Caco-2 (cell line): ENCODE measurements at regions not wholly inside any gene's neighbourhood (a gene's known extent, or its start where the extent isn't known, plus 50 kb on each side); places are given as distances from the start of the nearest gene placed in this dataset.

Experiments
- BruUV-seq: library from RNA; stranded (reverse); fragments of 400-500 nt; replicated peaks from 2 replicates; lab custom pipeline; 2021; lab: Mats Ljungman, UMichigan
- CTCF ChIA-PET: fragments of 300-600 bp; sonication (Branson Sonifier 250); formaldehyde crosslinking; loops from one replicate; lab custom pipeline; 2022; ENCODE audit warnings: antibody characterized with exemption; lab: Charles Lee
- POLR2A ChIA-PET: fragments of 300-600 bp; sonication (Branson Sonifier 250); formaldehyde crosslinking; loops from one replicate; lab custom pipeline; 2022; ENCODE audit warnings: antibody characterized with exemption; lab: Charles Lee
- DNase-seq, 2 experiments: peaks; one replicate each; pipeline versions ENCODE4 v3.0.0 to v3.0.0-alpha.2; 2020 to 2022
- H3K27me3 ChIP-seq: replicated peaks from 2 replicates; pipeline ENCODE4 v1.6.0; 2011; ENCODE audit warnings: low read length; ENCODE audit not compliant: control insufficient read depth, insufficient read depth
- H3K36me3 ChIP-seq: 2 replicates; pipeline ENCODE4 v1.5.1; 2011; ENCODE audit warnings: low read length; ENCODE audit not compliant: control insufficient read depth, insufficient read depth
- H3K4me1 ChIP-seq: fragments of 250-450 bp; sonication (Bioruptor Pico); 2 replicates; pipeline ENCODE4 v1.5.1; 2020; ENCODE audit warnings: mild to moderate bottlenecking
- H3K4me3 ChIP-seq: 2 replicates; pipeline ENCODE4 v1.5.1; 2011; ENCODE audit warnings: low read depth, mild to moderate bottlenecking, control low read depth, low read length
- H3K9me3 ChIP-seq: fragments of 250-450 bp; sonication (Bioruptor Pico); 2 replicates; pipeline ENCODE4 v1.5.1; 2020; ENCODE audit warnings: mild to moderate bottlenecking, moderate library complexity
- H3K27ac Mint-ChIP-seq: one replicate; pipeline ENCODE4 v1.8.0; 2022; ENCODE audit warnings: mixed read lengths; ENCODE audit not compliant: unreplicated experiment
- H3K27me3 Mint-ChIP-seq: one replicate; pipeline ENCODE4 v1.8.0; 2022; ENCODE audit warnings: mixed read lengths; ENCODE audit not compliant: insufficient read depth, unreplicated experiment
- H3K36me3 Mint-ChIP-seq: one replicate; pipeline ENCODE4 v1.8.0; 2022; ENCODE audit warnings: mild to moderate bottlenecking, mixed read lengths; ENCODE audit not compliant: insufficient read depth, unreplicated experiment
- H3K4me1 Mint-ChIP-seq: one replicate; pipeline ENCODE4 v1.8.0; 2022; ENCODE audit warnings: low read depth, mixed read lengths; ENCODE audit not compliant: unreplicated experiment
- H3K4me3 Mint-ChIP-seq: one replicate; pipeline ENCODE4 v1.8.0; 2022; ENCODE audit warnings: mild to moderate bottlenecking, moderate library complexity, mixed read lengths; ENCODE audit not compliant: unreplicated experiment
- H3K9me3 Mint-ChIP-seq: one replicate; pipeline ENCODE4 v1.8.0; 2022; ENCODE audit warnings: mixed read lengths; ENCODE audit not compliant: unreplicated experiment
- intact Hi-C: fragments of 100-400 bp; cut with micrococcal nuclease; formaldehyde crosslinking; loops from one replicate; pipeline ENCODE4 v1.10.0; 2022; ENCODE audit not compliant: unreplicated experiment
- TF ChIP-seq, protein P1 (sequence below), 2 experiments: fragments of 200-600 bp in 1 of 2; IDR thresholded peaks; 1 replicate in 1 of 2; 2 replicates in 1 of 2; pipeline versions ENCODE4 v1.5.1 to v1.8.0; 2011 to 2022; ENCODE audit warnings: antibody characterized with exemption in 1 of 2, control low read depth in 1 of 2, inconsistent platforms in 1 of 2, low read depth in 1 of 2, low read length in 1 of 2, mild to moderate bottlenecking in 1 of 2, moderate library complexity in 1 of 2; ENCODE audit not compliant: insufficient read depth in 1 of 2, severe bottlenecking in 1 of 2, unreplicated experiment in 1 of 2

DNA sequence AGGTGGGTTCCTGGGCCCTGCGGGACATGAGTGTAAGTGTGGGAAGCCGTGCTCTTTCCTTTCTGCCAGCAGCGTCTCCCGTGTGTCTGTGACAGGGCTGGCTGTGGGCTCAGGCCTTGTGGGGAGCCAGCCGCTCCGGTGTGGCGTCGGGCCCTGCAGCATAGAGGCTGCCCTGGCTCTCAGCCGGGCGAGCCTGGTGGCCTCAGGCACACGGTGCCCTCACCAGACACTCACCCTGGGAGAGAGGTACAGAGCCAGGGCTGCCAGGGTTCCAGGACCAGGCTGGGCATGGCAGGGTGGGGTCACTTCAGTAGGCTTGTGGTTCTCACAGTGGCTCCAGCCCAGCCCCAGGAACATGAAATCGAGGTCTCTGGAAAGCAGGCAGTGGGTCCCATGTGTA lies 324.8 kb downstream of the TEX29 start:
- H3K9me3 ChIP-seq, result no peaks in the 10 kb centered on the region
- CTCF ChIA-PET, result no interaction called here
- intact Hi-C loops, result no loop called here
- no peak overlapping the region for H3K4me3 ChIP-seq
- no peaks in the 10 kb centered on the region for H3K4me1 Mint-ChIP-seq
- H3K36me3 ChIP-seq, result no peaks in the 10 kb centered on the region
- H3K27me3 Mint-ChIP-seq, result peaks cover 32% of the 10 kb centered on the region
- no peak for DNase-seq
- no peaks in the 10 kb centered on the region; the same call in none of the 2 replicates for H3K27me3 ChIP-seq
- H3K27ac Mint-ChIP-seq, result no peak overlapping the region
- H3K4me3 Mint-ChIP-seq, result no peak overlapping the region
- H3K4me1 ChIP-seq, result no peaks in the 10 kb centered on the region
- TF ChIP-seq, protein P1, sequence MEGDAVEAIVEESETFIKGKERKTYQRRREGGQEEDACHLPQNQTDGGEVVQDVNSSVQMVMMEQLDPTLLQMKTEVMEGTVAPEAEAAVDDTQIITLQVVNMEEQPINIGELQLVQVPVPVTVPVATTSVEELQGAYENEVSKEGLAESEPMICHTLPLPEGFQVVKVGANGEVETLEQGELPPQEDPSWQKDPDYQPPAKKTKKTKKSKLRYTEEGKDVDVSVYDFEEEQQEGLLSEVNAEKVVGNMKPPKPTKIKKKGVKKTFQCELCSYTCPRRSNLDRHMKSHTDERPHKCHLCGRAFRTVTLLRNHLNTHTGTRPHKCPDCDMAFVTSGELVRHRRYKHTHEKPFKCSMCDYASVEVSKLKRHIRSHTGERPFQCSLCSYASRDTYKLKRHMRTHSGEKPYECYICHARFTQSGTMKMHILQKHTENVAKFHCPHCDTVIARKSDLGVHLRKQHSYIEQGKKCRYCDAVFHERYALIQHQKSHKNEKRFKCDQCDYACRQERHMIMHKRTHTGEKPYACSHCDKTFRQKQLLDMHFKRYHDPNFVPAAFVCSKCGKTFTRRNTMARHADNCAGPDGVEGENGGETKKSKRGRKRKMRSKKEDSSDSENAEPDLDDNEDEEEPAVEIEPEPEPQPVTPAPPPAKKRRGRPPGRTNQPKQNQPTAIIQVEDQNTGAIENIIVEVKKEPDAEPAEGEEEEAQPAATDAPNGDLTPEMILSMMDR (IDR thresholded peaks at IDR 0.05; ENCODE audit: insufficient read depth in 1 of 2, low read depth in 1 of 2, low read length in 1 of 2, severe bottlenecking in 1 of 2, unreplicated experiment in 1 of 2), result no peak
- no peaks in the 10 kb centered on the region for H3K9me3 Mint-ChIP-seq
- POLR2A ChIA-PET, result no interaction called here
- H3K36me3 Mint-ChIP-seq, result no peaks in the 10 kb centered on the region
- no TSS peak for BruUV-seq

DNA sequence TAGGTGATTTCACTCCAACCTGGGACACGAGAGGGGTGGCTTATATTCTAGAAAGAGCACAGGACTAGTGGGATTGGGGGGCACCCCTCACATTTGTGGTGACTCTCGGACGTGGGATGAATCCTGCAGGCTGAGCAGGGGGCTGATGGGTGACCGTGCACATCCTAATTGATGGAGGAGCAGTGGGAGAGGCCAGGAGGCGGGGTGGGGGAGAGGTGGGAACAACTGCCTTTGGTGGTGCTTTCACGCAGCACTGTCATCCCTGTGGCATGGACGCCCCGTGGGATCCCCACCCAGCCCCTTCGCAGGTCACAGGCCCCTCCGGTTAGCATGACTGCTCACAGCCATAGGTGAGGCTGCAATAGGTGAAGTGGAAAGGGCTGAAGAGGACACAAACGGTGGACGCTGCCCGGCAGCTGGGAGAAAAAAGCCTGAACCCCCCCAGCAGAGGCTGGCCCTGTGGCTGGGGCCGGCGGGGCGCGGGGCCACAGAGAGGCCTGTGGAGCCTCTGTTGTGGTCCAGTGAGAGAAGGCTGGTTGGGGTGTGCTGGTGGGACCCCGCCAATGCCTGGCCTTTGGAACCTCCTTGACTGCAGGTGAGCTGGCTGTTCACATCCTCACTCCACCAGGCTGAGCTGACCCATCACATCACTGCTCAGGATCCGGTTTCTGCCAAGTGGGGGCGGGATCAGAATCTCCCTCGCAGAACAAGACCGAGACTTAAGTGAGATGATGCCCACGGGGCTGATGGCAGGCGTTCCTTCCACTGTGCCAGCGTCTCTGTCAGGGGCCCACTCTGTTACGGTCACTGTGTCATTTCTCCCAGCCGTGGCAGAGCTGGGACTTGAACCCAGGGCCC lies 325.4 kb downstream of the TEX29 start:
- DNase-seq, result peak in 1 of 2 experiments; percentile 24
- ChIA-PET CTCF (no interaction called here), POLR2A (no interaction called here)
- H3K36me3 ChIP-seq, result no peaks in the 10 kb centered on the region
- Mint-ChIP-seq H3K36me3 (no peaks in the 10 kb centered on the region), H3K9me3 (no peaks in the 10 kb centered on the region), H3K4me3 (no peak overlapping the region), H3K27me3 (peaks cover 34% of the 10 kb centered on the region), H3K27ac (no peak overlapping the region), H3K4me1 (no peaks in the 10 kb centered on the region)
- intact Hi-C loops, result no loop called here
- no TSS peak for BruUV-seq
- H3K4me1 ChIP-seq, result no peaks in the 10 kb centered on the region
- TF ChIP-seq, protein P1 (IDR thresholded peaks at IDR 0.05; ENCODE audit: insufficient read depth in 1 of 2, low read depth in 1 of 2, low read length in 1 of 2, severe bottlenecking in 1 of 2, unreplicated experiment in 1 of 2), result no peak
- no peaks in the 10 kb centered on the region; the same call in none of the 2 replicates for H3K27me3 ChIP-seq
- H3K9me3 ChIP-seq, result no peaks in the 10 kb centered on the region
- no peak overlapping the region for H3K4me3 ChIP-seq

- BruUV-seq, result no TSS peak
- Histone ChIP-seq H3K27me3 (no peaks in the 10 kb centered on the region; the same call in none of the 2 replicates), H3K4me3 (no peak overlapping the region), H3K9me3 (no peaks in the 10 kb centered on the region), H3K4me1 (no peaks in the 10 kb centered on the region), H3K36me3 (no peaks in the 10 kb centered on the region)
- POLR2A ChIA-PET, result no interaction called here
- no peaks in the 10 kb centered on the region for H3K36me3 Mint-ChIP-seq
- H3K4me3 Mint-ChIP-seq, result no peak overlapping the region
- CTCF ChIA-PET, result no interaction called here
- peak in 1 of 2 experiments; percentile 9 for DNase-seq
- TF ChIP-seq, protein P1 (IDR thresholded peaks at IDR 0.05; ENCODE audit: insufficient read depth in 1 of 2, low read depth in 1 of 2, low read length in 1 of 2, severe bottlenecking in 1 of 2, unreplicated experiment in 1 of 2), result no peak
- intact Hi-C loops, result no loop called here
- no peak overlapping the region for H3K27ac Mint-ChIP-seq
- no peaks in the 10 kb centered on the region for H3K9me3 Mint-ChIP-seq
- no peaks in the 10 kb centered on the region for H3K4me1 Mint-ChIP-seq
- H3K27me3 Mint-ChIP-seq, result peaks cover 35% of the 10 kb centered on the region
Observed at GRCh38 chr13:111646456-111646855, 326.0 kb downstream of the TEX29 start.
